H9 (cell line): ENCODE measurements at regions not wholly inside any gene's neighbourhood (a gene's known extent, or its start where the extent isn't known, plus 50 kb on each side); places are given as distances from the start of the nearest gene placed in this dataset.

Source experiments
- DNase-seq: peaks from one replicate; pipeline ENCODE4 v3.0.0-alpha.2; 2017
- H2AFZ ChIP-seq: one replicate; pipeline ENCODE4 v1.6.1; 2013; ENCODE audit warnings: mild to moderate bottlenecking, low read length, control low read depth, moderate library complexity
- H2AK5ac ChIP-seq: 2 replicates; pipeline ENCODE4 v1.6.1; 2013; ENCODE audit warnings: low read length, control low read depth, mixed read lengths; ENCODE audit not compliant: insufficient read length
- H2BK120ac ChIP-seq: one replicate; pipeline ENCODE4 v1.6.1; 2013; ENCODE audit warnings: low read depth, mild to moderate bottlenecking, low read length, control low read depth, inconsistent platforms; ENCODE audit not compliant: poor library complexity, severe bottlenecking
- H2BK12ac ChIP-seq: 2 replicates; pipeline ENCODE4 v1.6.1; 2013; ENCODE audit warnings: low read length, control low read depth, mixed read lengths, low read depth; ENCODE audit not compliant: insufficient read length
- H2BK15ac ChIP-seq: 2 replicates; pipeline ENCODE4 v1.6.1; 2013; ENCODE audit warnings: low read depth, low read length, control low read depth
- H2BK20ac ChIP-seq: one replicate; pipeline ENCODE4 v1.6.1; 2013; ENCODE audit warnings: low read depth, mild to moderate bottlenecking, low read length, control low read depth, inconsistent platforms; ENCODE audit not compliant: poor library complexity, severe bottlenecking
- H2BK5ac ChIP-seq: 2 replicates; pipeline ENCODE4 v1.6.1; 2013; ENCODE audit warnings: low read length, control low read depth, mixed read lengths; ENCODE audit not compliant: insufficient read length
- H3K14ac ChIP-seq: 2 replicates; pipeline ENCODE4 v1.6.1; 2013; ENCODE audit warnings: low read length, control low read depth; ENCODE audit not compliant: insufficient read depth
- H3K18ac ChIP-seq: 2 replicates; pipeline ENCODE4 v1.6.1; 2013; ENCODE audit warnings: low read depth, mild to moderate bottlenecking, mixed read lengths, low read length, control low read depth; ENCODE audit not compliant: insufficient read length
- H3K23ac ChIP-seq: 2 replicates; pipeline ENCODE4 v1.6.1; 2013; ENCODE audit warnings: low read length, control low read depth, mixed read lengths, low read depth; ENCODE audit not compliant: insufficient read length
- H3K23me2 ChIP-seq: 2 replicates; pipeline ENCODE4 v1.6.1; 2013; ENCODE audit warnings: low read depth, mild to moderate bottlenecking, mixed read lengths, low read length, control low read depth; ENCODE audit not compliant: insufficient read length, poor library complexity, severe bottlenecking
- H3K27ac ChIP-seq: 2 replicates; pipeline ENCODE4 v1.5.1; 2013; ENCODE audit warnings: low read length, control low read depth, mixed read lengths, low read depth; ENCODE audit not compliant: insufficient read length
- H3K27me3 ChIP-seq: 2 replicates; pipeline ENCODE4 v1.6.1; 2013; ENCODE audit warnings: low read length, control low read depth, inconsistent platforms; ENCODE audit not compliant: insufficient read depth
- H3K4ac ChIP-seq: 2 replicates; pipeline ENCODE4 v1.6.1; 2013; ENCODE audit warnings: low read depth, mild to moderate bottlenecking, control low read depth, inconsistent platforms, low read length, moderate library complexity
- H3K4me1 ChIP-seq: 2 replicates; pipeline ENCODE4 v1.6.1; 2013; ENCODE audit warnings: low read length, control low read depth, inconsistent platforms; ENCODE audit not compliant: insufficient read depth
- H3K4me2 ChIP-seq: 2 replicates; pipeline ENCODE4 v1.6.1; 2013; ENCODE audit warnings: low read length, control low read depth, mixed read lengths; ENCODE audit not compliant: insufficient read length, insufficient read depth
- H3K56ac ChIP-seq: 2 replicates; pipeline ENCODE4 v1.6.1; 2013; ENCODE audit warnings: low read depth, mild to moderate bottlenecking, mixed read lengths, low read length, control low read depth; ENCODE audit not compliant: insufficient read length
- H3K79me1 ChIP-seq: 2 replicates; pipeline ENCODE4 v1.6.1; 2013; ENCODE audit warnings: low read depth, mild to moderate bottlenecking, moderate library complexity, low read length, control low read depth, inconsistent platforms; ENCODE audit not compliant: insufficient read depth, poor library complexity, severe bottlenecking
- H3K79me2 ChIP-seq: 2 replicates; pipeline ENCODE4 v1.6.1; 2013; ENCODE audit warnings: low read length, control low read depth, inconsistent platforms; ENCODE audit not compliant: insufficient read depth
- H3K9ac ChIP-seq: 2 replicates; pipeline ENCODE4 v1.6.1; 2013; ENCODE audit warnings: low read length, control low read depth, mixed read lengths; ENCODE audit not compliant: insufficient read length; ENCODE audit errors: extremely low read depth
- H3K9me3 ChIP-seq: one replicate; pipeline ENCODE4 v1.6.1; 2013; ENCODE audit warnings: low read depth, low read length, inconsistent platforms; ENCODE audit not compliant: control insufficient read depth
- H3T11ph ChIP-seq: one replicate; pipeline ENCODE4 v1.6.1; 2013; ENCODE audit warnings: mild to moderate bottlenecking, low read length, control low read depth, inconsistent platforms
- H4K20me1 ChIP-seq: one replicate; pipeline ENCODE4 v1.6.1; 2013; ENCODE audit not compliant: control insufficient read depth, insufficient read length, insufficient read depth
- H4K5ac ChIP-seq: 2 replicates; pipeline ENCODE4 v1.6.1; 2013; ENCODE audit warnings: low read depth, mild to moderate bottlenecking, mixed read lengths, low read length, control low read depth; ENCODE audit not compliant: insufficient read length
- H4K8ac ChIP-seq: replicated peaks from 2 replicates; pipeline ENCODE4 v1.6.1; 2013; ENCODE audit warnings: low read length, control low read depth, mixed read lengths, low read depth; ENCODE audit not compliant: insufficient read length
- H4K91ac ChIP-seq: 2 replicates; pipeline ENCODE4 v1.6.1; 2013; ENCODE audit warnings: low read depth, mild to moderate bottlenecking, moderate library complexity, mixed read lengths, low read length, control low read depth; ENCODE audit not compliant: insufficient read length
- H3K27ac Mint-ChIP-seq, 3 experiments: 2 replicates in 2 of 3; 3 replicates in 1 of 3; pipeline ENCODE4 v1.8.0; 2020 to 2021; ENCODE audit warnings: mixed read lengths in 3 of 3, mild to moderate bottlenecking in 1 of 3, moderate library complexity in 1 of 3
- H3K27me3 Mint-ChIP-seq: 2 replicates; pipeline ENCODE4 v1.8.0; 2021; ENCODE audit warnings: low read depth, mild to moderate bottlenecking, moderate library complexity, mixed read lengths
- H3K36me3 Mint-ChIP-seq, 3 experiments: 2 replicates in 2 of 3; 3 replicates in 1 of 3; pipeline ENCODE4 v1.8.0; 2020 to 2021; ENCODE audit warnings: low read depth in 3 of 3, mixed read lengths in 3 of 3; ENCODE audit not compliant: insufficient read depth in 1 of 3
- H3K4me1 Mint-ChIP-seq, 2 experiments: 2 replicates each; pipeline ENCODE4 v1.8.0; 2020; ENCODE audit warnings: mixed read lengths in 2 of 2
- H3K4me3 Mint-ChIP-seq, 2 experiments: 2 replicates in 1 of 2; 3 replicates in 1 of 2; pipeline ENCODE4 v1.8.0; 2020 to 2021; ENCODE audit warnings: mild to moderate bottlenecking in 2 of 2, mixed read lengths in 2 of 2, moderate library complexity in 1 of 2
- H3K9me3 Mint-ChIP-seq, 2 experiments: 2 replicates in 1 of 2; 3 replicates in 1 of 2; pipeline ENCODE4 v1.8.0; 2020; ENCODE audit warnings: mild to moderate bottlenecking in 2 of 2, mixed read lengths in 2 of 2, moderate library complexity in 1 of 2
- CTCF ChIP-seq: fragments of 200-600 bp; sonication (generic); conservative IDR thresholded peaks from 3 replicates; pipeline ENCODE4 v1.8.0; 2021; ENCODE audit warnings: antibody characterized with exemption, mild to moderate bottlenecking
- WGBS: extraction: QIAGEN DNeasy Blood & Tissue Kit; methylation state at CpG from one replicate; pipeline ENCODE4 v1.1.7; 2013; ENCODE audit warnings: missing lambda C conversion rate, low lambda C conversion rate, mixed read lengths; ENCODE audit not compliant: insufficient read length; ENCODE audit errors: extremely low coverage; 5-methylcytosine and 5-hydroxymethylcytosine counted together

GRCh38 chr7:84271543-84271942 is 77.0 kb upstream of the SEMA3A start:
- Histone ChIP-seq H2BK120ac (no peak overlapping the region), H3K9me3 (no peaks in the 10 kb centered on the region), H2BK5ac (no peak overlapping the region), H2BK12ac (no peak overlapping the region), H3K4me1 (peaks cover 3% of the 10 kb centered on the region), H2AK5ac (no peak overlapping the region), H2BK15ac (no peak overlapping the region), H3K9ac (no peak overlapping the region), H3K79me2 (no peaks in the 10 kb centered on the region), H3K23ac (no peak overlapping the region), H4K20me1 (no peaks in the 10 kb centered on the region), H3K79me1 (no peaks in the 10 kb centered on the region), H3K4me2 (no peak overlapping the region), H4K8ac (no peak overlapping the region), H3K23me2 (no peaks in the 10 kb centered on the region), H3K14ac (no peak overlapping the region), H3K56ac (no peak overlapping the region), H4K5ac (no peak overlapping the region), H2BK20ac (no peak overlapping the region), H2AFZ (no peak overlapping the region), H3K4ac (no peak overlapping the region), H3K18ac (no peak overlapping the region), H3T11ph (no peak overlapping the region), H3K27me3 (no peaks in the 10 kb centered on the region), H4K91ac (no peak overlapping the region), H3K27ac (no peak overlapping the region)
- Mint-ChIP-seq H3K27me3 (no peaks in the 10 kb centered on the region), H3K36me3 (no peaks in the 10 kb centered on the region; a peak in 1 of 7 replicates), H3K4me3 (no peak overlapping the region), H3K4me1 (peaks cover 8 to 15% of the 10 kb centered on the region in 2 experiments), H3K27ac (no peak overlapping the region; a peak in 1 of 7 replicates), H3K9me3 (no peaks in the 10 kb centered on the region)
- no CpG with 5 or more reads among the region's 1 CpG for WGBS
- TF ChIP-seq CTCF: no peak
- DNase-seq: no peak
